Effector memory CD8-positive, alpha-beta T cell (primary cell): ENCODE measurements at regions not wholly inside any gene's neighbourhood (a gene's known extent, or its start where the extent isn't known, plus 50 kb on each side); places are given as distances from the start of the nearest gene placed in this dataset.
"Not testable (repeated sequence)": the region's sequence is repeated elsewhere in the genome, so short reads cannot be mapped to it uniquely, and the experiment has no call there.

Experiments used
- ATAC-seq: fragments of 150-1000 bp; cut with Tn5 transposase; replicated peaks from 2 replicates; pipeline ENCODE4 v1.10.0; 2021; ENCODE audit warnings: mild to moderate bottlenecking, moderate library complexity
- DNase-seq, 3 experiments: peaks; one replicate each; pipeline ENCODE4 v3.0.0; 2021
- H3K27ac Mint-ChIP-seq, 2 donors: one replicate each; pipeline ENCODE4 v1.8.0; 2022; ENCODE audit warnings: mild to moderate bottlenecking in 2 of 2, mixed read lengths in 2 of 2, moderate library complexity in 2 of 2
- H3K27me3 Mint-ChIP-seq, 2 donors: one replicate each; pipeline ENCODE4 v1.8.0; 2022; ENCODE audit warnings: mixed read lengths in 2 of 2
- H3K36me3 Mint-ChIP-seq: one replicate; pipeline ENCODE4 v1.8.0; 2022; ENCODE audit warnings: mild to moderate bottlenecking, moderate library complexity, mixed read lengths; ENCODE audit not compliant: insufficient read depth
- H3K4me1 Mint-ChIP-seq, 2 donors: one replicate each; pipeline ENCODE4 v1.8.0; 2022; ENCODE audit warnings: low read depth in 2 of 2, mixed read lengths in 2 of 2
- H3K4me3 Mint-ChIP-seq, 2 donors: one replicate each; pipeline ENCODE4 v1.8.0; 2022; ENCODE audit warnings: mild to moderate bottlenecking in 2 of 2, mixed read lengths in 2 of 2, moderate library complexity in 2 of 2
- H3K9me3 Mint-ChIP-seq, 2 donors: one replicate each; pipeline ENCODE4 v1.8.0; 2022; ENCODE audit warnings: mixed read lengths in 2 of 2

GRCh38 chr3:26198609-26199008, 408.7 kb downstream of the OXSM start:
- Mint-ChIP-seq H3K4me3 (no peak overlapping the region), H3K27me3 (no peaks in the 10 kb centered on the region), H3K36me3 (no peaks in the 10 kb centered on the region), H3K9me3 (peaks cover 0 to 1% of the 10 kb centered on the region in 2 donors), H3K27ac (no peak overlapping the region), H3K4me1 (no peaks in the 10 kb centered on the region)
- no peak for DNase-seq
- ATAC-seq: no peak

GRCh38 chr3:26202169-26202568, 412.3 kb downstream of the OXSM start:
- no peaks in the 10 kb centered on the region for H3K4me1 Mint-ChIP-seq
- no peak overlapping the region for H3K4me3 Mint-ChIP-seq
- no peaks in the 10 kb centered on the region for H3K27me3 Mint-ChIP-seq
- H3K36me3 Mint-ChIP-seq: no peaks in the 10 kb centered on the region
- ATAC-seq (no peak), DNase-seq (no peak)
- H3K9me3 Mint-ChIP-seq: peaks cover 0 to 4% of the 10 kb centered on the region in 2 donors
- H3K27ac Mint-ChIP-seq: no peak overlapping the region

- Mint-ChIP-seq H3K4me1 (no peaks in the 10 kb centered on the region), H3K36me3 (no peaks in the 10 kb centered on the region), H3K9me3 (peaks cover 0 to 3% of the 10 kb centered on the region in 2 donors), H3K4me3 (no peak overlapping the region), H3K27me3 (no peaks in the 10 kb centered on the region), H3K27ac (no peak overlapping the region)
- ATAC-seq (no peak), DNase-seq (no peak)
These were observed 415.6 kb downstream of the OXSM start for GRCh38 chr3:26205475-26205874.

- no peak overlapping the region for H3K4me3 Mint-ChIP-seq
- H3K27ac Mint-ChIP-seq: no peak overlapping the region
- H3K36me3 Mint-ChIP-seq: no peaks in the 10 kb centered on the region
These were observed 414.4 kb upstream of the LRRC3B start for GRCh38 chr3:26208201-26208600.

GRCh38 chr3:26229801-26230200, 392.8 kb upstream of the LRRC3B start:
- Mint-ChIP-seq H3K9me3 (peaks cover 0 to 7% of the 10 kb centered on the region in 2 donors), H3K27me3 (no peaks in the 10 kb centered on the region), H3K4me1 (no peaks in the 10 kb centered on the region), H3K27ac (no peak overlapping the region), H3K36me3 (no peaks in the 10 kb centered on the region), H3K4me3 (no peak overlapping the region)
- DNase-seq (no peak), ATAC-seq (no peak)

More at GRCh38 chr3:26208201-26208600, 414.4 kb upstream of the LRRC3B start:
- Mint-ChIP-seq H3K4me1 (no peaks in the 10 kb centered on the region), H3K27me3 (no peaks in the 10 kb centered on the region), H3K9me3 (peaks cover 8 to 11% of the 10 kb centered on the region in 2 donors)
- ATAC-seq (no peak), DNase-seq (no peak)

- H3K27ac Mint-ChIP-seq: no peak overlapping the region
- no peak for DNase-seq
- H3K27me3 Mint-ChIP-seq: no peaks in the 10 kb centered on the region
- no peaks in the 10 kb centered on the region for H3K36me3 Mint-ChIP-seq
- H3K9me3 Mint-ChIP-seq: peaks cover 2 to 7% of the 10 kb centered on the region in 2 donors
- H3K4me3 Mint-ChIP-seq: no peak overlapping the region
- no peak for ATAC-seq
- H3K4me1 Mint-ChIP-seq: no peaks in the 10 kb centered on the region
These were observed 389.2 kb upstream of the LRRC3B start for GRCh38 chr3:26233374-26233773.

- H3K4me1 Mint-ChIP-seq: no peaks in the 10 kb centered on the region
- no peak for ATAC-seq
- H3K27ac Mint-ChIP-seq: no peak overlapping the region
- H3K36me3 Mint-ChIP-seq: no peaks in the 10 kb centered on the region
- H3K27me3 Mint-ChIP-seq: no peaks in the 10 kb centered on the region
- no peak overlapping the region for H3K4me3 Mint-ChIP-seq
- H3K9me3 Mint-ChIP-seq: peaks cover 0 to 2% of the 10 kb centered on the region in 2 donors
- no peak for DNase-seq
These were observed 386.0 kb upstream of the LRRC3B start for GRCh38 chr3:26236531-26236930.

GRCh38 chr3:26237036-26237682, 385.4 kb upstream of the LRRC3B start:
- ATAC-seq (no peak), DNase-seq (no peak)
- H3K36me3 Mint-ChIP-seq: no peaks in the 10 kb centered on the region
- H3K4me3 Mint-ChIP-seq: no peak overlapping the region
- no peaks in the 10 kb centered on the region for H3K27me3 Mint-ChIP-seq
- H3K4me1 Mint-ChIP-seq: no peaks in the 10 kb centered on the region
- H3K27ac Mint-ChIP-seq: no peak overlapping the region
- H3K9me3 Mint-ChIP-seq: peaks cover 5 to 6% of the 10 kb centered on the region in 2 donors

GRCh38 chr3:26244586-26244985, 378.0 kb upstream of the LRRC3B start:
- H3K4me3 Mint-ChIP-seq, ATAC-seq, H3K27ac Mint-ChIP-seq, H3K27me3 Mint-ChIP-seq, H3K36me3 Mint-ChIP-seq, H3K4me1 Mint-ChIP-seq, DNase-seq: not testable (repeated sequence)
- H3K9me3 Mint-ChIP-seq: peaks cover 8 to 15% of the 10 kb centered on the region in 2 donors

GRCh38 chr3:26245236-26245635, 377.3 kb upstream of the LRRC3B start:
- Mint-ChIP-seq H3K36me3 (no peaks in the 10 kb centered on the region), H3K27ac (no peak overlapping the region), H3K4me1 (no peaks in the 10 kb centered on the region), H3K4me3 (no peak overlapping the region), H3K9me3 (peaks cover 8 to 15% of the 10 kb centered on the region in 2 donors), H3K27me3 (no peaks in the 10 kb centered on the region)
- no peak for DNase-seq
- ATAC-seq: no peak

GRCh38 chr3:26246901-26247300, 375.7 kb upstream of the LRRC3B start:
- no peak overlapping the region for H3K4me3 Mint-ChIP-seq
- no peaks in the 10 kb centered on the region for H3K4me1 Mint-ChIP-seq
- ATAC-seq (no peak), DNase-seq (no peak)
- peaks cover 11 to 12% of the 10 kb centered on the region in 2 donors for H3K9me3 Mint-ChIP-seq
- H3K27ac Mint-ChIP-seq: no peak overlapping the region
- H3K36me3 Mint-ChIP-seq: no peaks in the 10 kb centered on the region
- H3K27me3 Mint-ChIP-seq: no peaks in the 10 kb centered on the region

- H3K4me1 Mint-ChIP-seq: no peaks in the 10 kb centered on the region
- H3K36me3 Mint-ChIP-seq: no peaks in the 10 kb centered on the region
- DNase-seq (no peak), ATAC-seq (no peak)
- peaks cover 5 to 7% of the 10 kb centered on the region in 2 donors for H3K9me3 Mint-ChIP-seq
- H3K27me3 Mint-ChIP-seq: no peaks in the 10 kb centered on the region
- no peak overlapping the region for H3K4me3 Mint-ChIP-seq
- no peak overlapping the region for H3K27ac Mint-ChIP-seq
These were observed 374.9 kb upstream of the LRRC3B start for GRCh38 chr3:26247712-26248111.

- DNase-seq: no peak
- ATAC-seq: no peak
- no peaks in the 10 kb centered on the region for H3K27me3 Mint-ChIP-seq
These were observed 370.6 kb upstream of the LRRC3B start for GRCh38 chr3:26252001-26252400.

GRCh38 chr3:26256224-26256623, 366.3 kb upstream of the LRRC3B start:
- H3K27me3 Mint-ChIP-seq: no peaks in the 10 kb centered on the region
- H3K4me1 Mint-ChIP-seq: no peaks in the 10 kb centered on the region
- H3K9me3 Mint-ChIP-seq: no peaks in the 10 kb centered on the region
- H3K36me3 Mint-ChIP-seq: no peaks in the 10 kb centered on the region
- DNase-seq (no peak), ATAC-seq (no peak)
- no peak overlapping the region for H3K4me3 Mint-ChIP-seq
- no peak overlapping the region for H3K27ac Mint-ChIP-seq

More at GRCh38 chr3:26252001-26252400, 370.6 kb upstream of the LRRC3B start:
- H3K36me3 Mint-ChIP-seq: no peaks in the 10 kb centered on the region
- no peak overlapping the region for H3K27ac Mint-ChIP-seq
- H3K4me3 Mint-ChIP-seq: no peak overlapping the region
- peaks cover 0 to 3% of the 10 kb centered on the region in 2 donors for H3K9me3 Mint-ChIP-seq
- no peaks in the 10 kb centered on the region for H3K4me1 Mint-ChIP-seq
